AG09319 (cell line): ENCODE measurements at regions not wholly inside any gene's neighbourhood (a gene's known extent, or its start where the extent isn't known, plus 50 kb on each side); places are given as distances from the start of the nearest gene placed in this dataset.

Experiments used
- DNase-seq: peaks from one replicate; pipeline ENCODE4 v3.0.0-alpha.2; 2010; ENCODE audit warnings: low read depth; ENCODE audit errors: extremely low read depth
- TF ChIP-seq, protein P1 (sequence below): IDR thresholded peaks from 2 replicates; pipeline ENCODE4 v1.5.1; 2011; ENCODE audit warnings: low read depth, mild to moderate bottlenecking, inconsistent platforms, low read length, moderate library complexity

GRCh38 chr5:106116682-106117081 is 1554.1 kb downstream of the EFNA5 start:
- TF ChIP-seq, protein P1, sequence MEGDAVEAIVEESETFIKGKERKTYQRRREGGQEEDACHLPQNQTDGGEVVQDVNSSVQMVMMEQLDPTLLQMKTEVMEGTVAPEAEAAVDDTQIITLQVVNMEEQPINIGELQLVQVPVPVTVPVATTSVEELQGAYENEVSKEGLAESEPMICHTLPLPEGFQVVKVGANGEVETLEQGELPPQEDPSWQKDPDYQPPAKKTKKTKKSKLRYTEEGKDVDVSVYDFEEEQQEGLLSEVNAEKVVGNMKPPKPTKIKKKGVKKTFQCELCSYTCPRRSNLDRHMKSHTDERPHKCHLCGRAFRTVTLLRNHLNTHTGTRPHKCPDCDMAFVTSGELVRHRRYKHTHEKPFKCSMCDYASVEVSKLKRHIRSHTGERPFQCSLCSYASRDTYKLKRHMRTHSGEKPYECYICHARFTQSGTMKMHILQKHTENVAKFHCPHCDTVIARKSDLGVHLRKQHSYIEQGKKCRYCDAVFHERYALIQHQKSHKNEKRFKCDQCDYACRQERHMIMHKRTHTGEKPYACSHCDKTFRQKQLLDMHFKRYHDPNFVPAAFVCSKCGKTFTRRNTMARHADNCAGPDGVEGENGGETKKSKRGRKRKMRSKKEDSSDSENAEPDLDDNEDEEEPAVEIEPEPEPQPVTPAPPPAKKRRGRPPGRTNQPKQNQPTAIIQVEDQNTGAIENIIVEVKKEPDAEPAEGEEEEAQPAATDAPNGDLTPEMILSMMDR, result no peak
- DNase-seq, result no peak

- TF ChIP-seq, protein P1, result no peak
- no peak for DNase-seq
These were observed 1556.8 kb downstream of the EFNA5 start for GRCh38 chr5:106113922-106114321.

GRCh38 chr5:106106384-106106783 is 1564.4 kb downstream of the EFNA5 start:
- no peak for DNase-seq
- TF ChIP-seq, protein P1, result no peak

DNA sequence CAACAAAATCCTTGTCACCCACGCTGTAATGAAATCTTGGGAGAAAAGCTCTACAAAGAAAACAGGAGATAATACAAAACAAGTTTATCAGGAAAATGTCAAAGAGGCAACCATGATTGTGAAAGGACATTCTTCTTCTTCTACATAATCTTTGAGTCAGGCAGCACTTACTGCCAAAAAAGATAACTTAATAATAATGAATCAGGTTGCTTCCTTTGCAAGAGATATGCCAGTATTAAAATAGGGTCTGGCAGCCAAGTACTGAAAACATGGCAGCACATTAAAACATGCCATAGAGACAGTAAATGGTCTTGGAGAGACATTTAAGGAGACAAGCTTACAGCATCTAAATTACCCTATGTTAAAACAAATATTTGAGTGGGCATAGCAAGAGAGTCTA is 1573.4 kb downstream of the EFNA5 start:
- TF ChIP-seq, protein P1, result no peak
- DNase-seq, result no peak

DNA sequence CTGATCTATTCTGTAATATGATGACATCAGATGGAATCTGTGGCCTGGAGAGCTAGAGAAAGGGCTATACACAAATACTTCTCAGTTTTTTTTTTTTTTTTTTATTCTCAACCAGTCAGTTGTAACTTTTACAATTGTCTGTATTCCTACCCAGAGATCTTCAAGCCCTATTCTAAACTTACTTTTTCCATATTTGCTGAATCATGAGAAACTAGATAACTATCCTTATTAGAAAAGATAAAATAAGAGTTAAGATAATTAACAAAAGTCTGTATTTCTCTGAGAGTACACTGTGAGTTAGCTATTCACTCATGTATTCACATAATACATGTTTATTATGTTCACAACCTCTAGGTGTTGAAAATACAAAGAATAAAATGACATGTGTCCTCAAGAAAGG is 1575.9 kb downstream of the EFNA5 start:
- DNase-seq, result no peak
- TF ChIP-seq, protein P1, result no peak

DNA sequence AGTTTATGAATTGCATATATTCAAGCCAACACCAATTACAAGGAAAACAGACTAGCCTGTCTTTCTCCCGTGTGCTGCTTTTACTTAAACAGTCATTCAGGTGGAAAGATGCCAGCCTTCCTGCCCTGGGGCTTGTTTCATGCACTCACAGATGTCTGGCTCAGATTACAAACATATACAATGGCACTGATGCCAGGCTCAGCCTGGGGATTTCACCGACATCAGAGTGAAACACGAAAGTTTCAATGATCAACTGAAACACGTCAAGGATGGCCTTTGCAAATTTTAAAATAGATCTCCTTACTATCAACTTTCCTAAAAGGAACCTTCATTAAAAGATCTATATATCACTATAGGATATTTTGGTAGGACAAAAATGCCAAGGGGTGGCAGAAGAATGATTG is 1576.5 kb downstream of the EFNA5 start:
- TF ChIP-seq, protein P1, result no peak
- peak; percentile 7 for DNase-seq

- TF ChIP-seq, protein P1, result no peak
- no peak for DNase-seq
These were observed 1577.6 kb downstream of the EFNA5 start for GRCh38 chr5:106093134-106093533.

- TF ChIP-seq, protein P1, result no peak
- no peak for DNase-seq
These were observed 1578.3 kb downstream of the EFNA5 start for GRCh38 chr5:106092455-106092854.
